ENCODE measurements at regions not wholly inside any gene's neighbourhood (a gene's known extent, or its start where the extent isn't known, plus 50 kb on each side); places are given as distances from the start of the nearest gene placed in this dataset.
"Not testable (repeated sequence)": the region's sequence is repeated elsewhere in the genome, so short reads cannot be mapped to it uniquely, and the experiment has no call there.

- no peak overlapping the region for H3K4me3 ChIP-seq
- DNase-seq (ENCODE audit: low spot score), result no peak
- H3K27ac ChIP-seq, result no peak overlapping the region
- TF ChIP-seq, protein P1, sequence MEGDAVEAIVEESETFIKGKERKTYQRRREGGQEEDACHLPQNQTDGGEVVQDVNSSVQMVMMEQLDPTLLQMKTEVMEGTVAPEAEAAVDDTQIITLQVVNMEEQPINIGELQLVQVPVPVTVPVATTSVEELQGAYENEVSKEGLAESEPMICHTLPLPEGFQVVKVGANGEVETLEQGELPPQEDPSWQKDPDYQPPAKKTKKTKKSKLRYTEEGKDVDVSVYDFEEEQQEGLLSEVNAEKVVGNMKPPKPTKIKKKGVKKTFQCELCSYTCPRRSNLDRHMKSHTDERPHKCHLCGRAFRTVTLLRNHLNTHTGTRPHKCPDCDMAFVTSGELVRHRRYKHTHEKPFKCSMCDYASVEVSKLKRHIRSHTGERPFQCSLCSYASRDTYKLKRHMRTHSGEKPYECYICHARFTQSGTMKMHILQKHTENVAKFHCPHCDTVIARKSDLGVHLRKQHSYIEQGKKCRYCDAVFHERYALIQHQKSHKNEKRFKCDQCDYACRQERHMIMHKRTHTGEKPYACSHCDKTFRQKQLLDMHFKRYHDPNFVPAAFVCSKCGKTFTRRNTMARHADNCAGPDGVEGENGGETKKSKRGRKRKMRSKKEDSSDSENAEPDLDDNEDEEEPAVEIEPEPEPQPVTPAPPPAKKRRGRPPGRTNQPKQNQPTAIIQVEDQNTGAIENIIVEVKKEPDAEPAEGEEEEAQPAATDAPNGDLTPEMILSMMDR (IDR thresholded peaks at IDR 0.05), result no peak
Measured at GRCh38 chr7:131995324-131995723, 438.9 kb upstream of the PODXL start.

DNA sequence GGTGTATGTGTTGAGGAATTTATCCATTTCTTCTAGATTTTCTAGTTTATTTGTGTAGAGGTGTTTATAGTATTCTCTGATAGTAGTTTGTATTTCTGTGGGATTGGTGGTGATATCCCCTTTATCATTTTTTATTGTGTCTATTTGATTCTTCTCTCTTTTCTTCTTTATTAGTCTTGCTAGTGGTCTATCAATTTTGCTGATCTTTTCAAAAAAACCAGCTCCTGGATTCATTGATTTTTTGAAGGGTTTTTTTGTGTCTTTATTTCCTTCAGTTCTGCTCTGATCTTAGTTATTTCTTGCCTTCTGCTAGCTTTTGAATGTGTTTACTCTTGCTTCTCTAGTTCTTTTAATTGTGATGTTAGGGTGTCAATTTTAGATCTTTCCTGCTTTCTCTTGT lies 424.6 kb upstream of the PODXL start:
- DNase-seq (ENCODE audit: low spot score); H3K27ac ChIP-seq; H3K4me3 ChIP-seq: not testable (repeated sequence)

DNA sequence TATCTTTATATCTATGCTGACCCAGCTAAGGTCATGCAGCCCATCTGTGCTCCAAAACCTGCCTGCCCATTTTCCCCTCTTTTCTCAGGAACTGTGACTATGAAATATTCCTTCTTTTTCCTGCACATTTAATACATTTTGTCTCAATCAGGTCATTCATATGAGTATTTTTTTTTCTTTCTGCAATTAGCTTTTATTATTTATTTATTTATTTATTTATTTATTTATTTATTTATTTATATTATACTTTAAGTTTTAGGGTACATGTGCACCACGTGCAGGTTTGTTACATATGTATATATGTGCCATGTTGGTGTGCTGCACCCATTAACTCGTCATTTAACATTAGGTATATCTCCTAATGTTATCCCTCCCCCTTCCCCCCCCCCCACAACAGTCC lies 421.7 kb upstream of the PODXL start:
- H3K27ac ChIP-seq; H3K4me3 ChIP-seq; DNase-seq (ENCODE audit: low spot score): not testable (repeated sequence)

DNA sequence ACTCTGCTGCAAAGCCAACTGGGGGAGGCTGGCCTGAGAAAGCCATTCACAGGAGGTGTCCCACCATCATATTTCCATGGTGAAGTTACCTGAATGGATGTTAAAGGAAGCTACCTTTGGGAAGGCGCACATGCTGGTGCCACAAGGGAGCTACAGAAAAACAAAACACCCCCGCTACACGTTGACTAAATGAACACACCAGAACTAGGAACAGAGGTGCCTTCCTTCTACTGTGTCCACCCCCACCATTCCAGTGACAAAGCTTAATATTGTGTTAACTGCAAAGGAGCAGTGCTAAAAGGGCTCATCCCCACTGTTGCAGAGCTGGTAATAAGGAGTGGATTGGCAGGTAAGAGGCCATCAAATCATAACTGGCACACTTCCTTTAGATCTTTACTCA lies 420.0 kb upstream of the PODXL start:
- H3K27ac ChIP-seq, result no peak overlapping the region
- no peak for DNase-seq (ENCODE audit: low spot score)
- TF ChIP-seq, protein P1 (IDR thresholded peaks at IDR 0.05), result no peak
- H3K4me3 ChIP-seq, result no peak overlapping the region

DNA sequence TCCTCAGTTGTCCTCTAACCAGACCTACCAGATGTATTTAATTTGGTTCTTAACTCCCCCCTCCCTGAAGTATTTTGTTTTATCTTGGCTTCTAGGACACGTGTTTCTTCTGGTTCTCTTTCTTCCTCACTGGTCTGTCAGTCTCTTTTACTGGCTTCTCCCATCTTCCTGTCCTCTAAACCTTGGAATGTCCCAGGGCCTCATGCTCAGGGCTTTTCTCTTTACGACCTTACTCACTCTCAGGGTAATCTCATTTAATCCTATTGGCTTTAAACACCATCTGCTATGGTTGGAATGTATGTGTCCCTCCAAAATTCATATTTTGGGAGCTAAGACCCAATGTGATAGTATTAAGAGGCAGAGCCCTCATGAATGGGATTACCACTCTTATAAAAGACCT lies 418.2 kb upstream of the PODXL start:
- Histone ChIP-seq H3K27ac (no peak overlapping the region), H3K4me3 (no peak overlapping the region)
- no peak for DNase-seq (ENCODE audit: low spot score)
- TF ChIP-seq, protein P1 (IDR thresholded peaks at IDR 0.05), result no peak

DNA sequence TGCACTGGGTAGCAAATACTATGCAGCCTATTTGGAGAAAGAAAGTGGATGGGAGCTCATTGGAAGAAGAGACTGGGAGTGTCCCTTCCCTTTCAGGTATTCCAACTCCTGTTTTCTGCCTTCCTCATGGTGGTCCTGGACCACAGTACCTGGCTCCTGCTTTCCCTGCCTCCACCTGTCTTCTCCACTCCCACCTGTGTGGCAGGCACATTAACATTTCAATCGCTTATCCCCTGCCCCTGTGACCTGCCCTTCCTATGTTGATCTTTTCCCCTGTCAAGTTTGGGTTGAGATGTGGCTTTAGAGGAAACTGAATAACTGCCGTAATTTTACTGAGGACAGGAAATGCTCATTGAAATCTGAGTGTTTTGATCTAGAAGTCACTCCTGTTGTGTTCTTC lies 415.8 kb upstream of the PODXL start:
- no peak overlapping the region for H3K27ac ChIP-seq
- no peak for DNase-seq (ENCODE audit: low spot score)
- H3K4me3 ChIP-seq, result no peak overlapping the region
- TF ChIP-seq, protein P1 (IDR thresholded peaks at IDR 0.05), result no peak

DNA sequence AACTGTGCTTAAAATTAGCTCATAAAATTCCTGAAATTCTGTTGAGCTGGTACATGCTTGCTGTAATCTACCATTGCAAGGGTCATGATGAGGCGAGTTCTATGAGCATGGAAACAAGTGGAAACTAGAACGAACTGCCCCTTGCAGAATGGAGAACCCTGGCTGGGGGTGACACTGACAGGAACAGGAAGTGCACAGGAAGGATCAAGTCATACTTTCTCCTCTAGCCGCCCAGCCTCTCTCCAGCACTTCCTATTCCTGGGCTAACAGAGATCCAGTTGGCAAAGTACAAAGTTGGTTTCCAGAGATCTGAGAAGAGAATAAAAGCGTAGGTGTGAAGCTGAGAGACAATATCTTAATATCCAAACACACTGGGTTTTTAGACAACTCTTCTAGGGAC lies 414.2 kb upstream of the PODXL start:
- DNase-seq (ENCODE audit: low spot score), result no peak
- TF ChIP-seq, protein P1 (IDR thresholded peaks at IDR 0.05), result no peak
- H3K27ac ChIP-seq, result no peak overlapping the region
- no peak overlapping the region for H3K4me3 ChIP-seq

- no peak overlapping the region for H3K4me3 ChIP-seq
- TF ChIP-seq, protein P1 (IDR thresholded peaks at IDR 0.05), result no peak
- H3K27ac ChIP-seq, result no peak overlapping the region
- DNase-seq (ENCODE audit: low spot score), result no peak
Measured at GRCh38 chr7:131969560-131969959, 413.1 kb upstream of the PODXL start.

All from coronary artery (tissue), 2 donors.